K562 (cell line): ENCODE measurements at regions not wholly inside any gene's neighbourhood (a gene's known extent, or its start where the extent isn't known, plus 50 kb on each side); places are given as distances from the start of the nearest gene placed in this dataset.

Experiments used
- ATAC-seq: fragments of 200-7000 bp; cut with Tn5 transposase; 3 replicates; pipeline ENCODE4 v1.9.1; 2020; ENCODE audit warnings: moderate library complexity
- BruUV-seq: library from RNA; stranded (reverse); fragments of 400-500 nt; replicated peaks from 2 replicates; lab custom pipeline; 2021; lab: Mats Ljungman, UMichigan
- CTCF ChIA-PET: fragments of 300-600 bp; formaldehyde crosslinking; extraction: SDS; loops from one replicate; lab custom pipeline; 2021; ENCODE audit warnings: low intra/inter-chr PET ratio; lab: Yijun Ruan, JAX
- POLR2A ChIA-PET: fragments of 300-600, 350-650 bp; sonication (Branson Sonifier 250); formaldehyde crosslinking; extraction: SDS; loops from one replicate; lab custom pipeline; 2021; ENCODE audit warnings: antibody characterized with exemption, inconsistent platforms; lab: Yijun Ruan, JAX
- DNase-seq, 4 experiments: peaks; one replicate each; pipeline versions ENCODE4 v3.0.0 to v3.0.0-alpha.2; 2011 to 2018; ENCODE audit warnings: low spot score in 3 of 4, mixed read lengths in 3 of 4; ENCODE audit errors: extremely low read depth in 1 of 4
- FAIRE-seq: peaks from 2 replicates; lab custom pipeline; 2011; peaks lifted over from hg19 to GRCh38; lab: Jason Lieb, UNC
- H2AFZ ChIP-seq: 2 replicates; pipeline ENCODE4 v1.6.0; 2011; ENCODE audit warnings: low read depth, low read length, control low read depth, inconsistent platforms
- H3K27ac ChIP-seq: fragments of 200-600 bp; 3 replicates; pipeline ENCODE4 v1.8.0; 2011; ENCODE audit warnings: low read depth, mild to moderate bottlenecking, control low read depth, inconsistent platforms, low read length, moderate library complexity, mixed read lengths; ENCODE audit errors: extremely low read depth
- H3K27me3 ChIP-seq, 2 experiments: fragments of 300-600 bp in 1 of 2; 2 replicates in 1 of 2; 3 replicates in 1 of 2; pipeline versions ENCODE4 v1.6.0 to v1.8.0; 2011; ENCODE audit warnings: inconsistent platforms in 2 of 2, low read length in 2 of 2, mild to moderate bottlenecking in 1 of 2, mixed read lengths in 1 of 2, moderate library complexity in 1 of 2; ENCODE audit not compliant: control insufficient read depth in 2 of 2, insufficient read depth in 2 of 2
- H3K36me3 ChIP-seq: fragments of 300-600 bp; 3 replicates; pipeline ENCODE4 v1.8.0; 2011; ENCODE audit warnings: mild to moderate bottlenecking, low read length, inconsistent platforms; ENCODE audit not compliant: control insufficient read depth, insufficient read depth
- H3K4me1 ChIP-seq, 2 experiments: fragments of 200-600 bp in 1 of 2; replicated peaks in 1 of 2; 2 replicates in 1 of 2; 3 replicates in 1 of 2; pipeline versions ENCODE4 v1.5.1 to v1.8.0; 2011; ENCODE audit warnings: inconsistent platforms in 2 of 2, low read length in 2 of 2, mild to moderate bottlenecking in 1 of 2, mixed read lengths in 1 of 2, moderate library complexity in 1 of 2; ENCODE audit not compliant: control insufficient read depth in 2 of 2, insufficient read depth in 2 of 2
- H3K4me2 ChIP-seq: 2 replicates; pipeline ENCODE4 v1.6.1; 2011; ENCODE audit warnings: low read length, control low read depth, inconsistent platforms, mixed read lengths; ENCODE audit not compliant: insufficient read depth
- H3K4me3 ChIP-seq: fragments of 200-600 bp; sonication (generic), shearing (Covaris generic); 2 replicates; pipeline ENCODE4 v1.5.1; 2016; ENCODE audit warnings: control low read depth, inconsistent platforms
- H3K79me2 ChIP-seq: fragments of 200-600 bp; 3 replicates; pipeline ENCODE4 v1.8.0; 2011; ENCODE audit warnings: low read length, inconsistent platforms; ENCODE audit not compliant: control insufficient read depth, insufficient read depth
- H3K9ac ChIP-seq, 2 experiments: 2 replicates each; pipeline versions ENCODE4 v1.6.0 to v1.6.1; 2011; ENCODE audit warnings: low read depth in 2 of 2, low read length in 2 of 2, control low read depth in 1 of 2, inconsistent platforms in 1 of 2, mild to moderate bottlenecking in 1 of 2, mixed read lengths in 1 of 2; ENCODE audit not compliant: insufficient read depth in 1 of 2
- H3K9me1 ChIP-seq: one replicate; pipeline ENCODE4 v1.6.0; 2011; ENCODE audit warnings: inconsistent platforms, mild to moderate bottlenecking, low read length, moderate library complexity; ENCODE audit not compliant: control insufficient read depth, insufficient read depth
- H3K9me3 ChIP-seq: replicated peaks from 2 replicates; pipeline ENCODE4 v1.5.1; 2011; ENCODE audit warnings: low read depth, low read length, inconsistent platforms; ENCODE audit not compliant: control insufficient read depth, insufficient read depth
- H4K20me1 ChIP-seq: replicated peaks from 2 replicates; pipeline ENCODE4 v1.6.1; 2011; ENCODE audit warnings: low read length, inconsistent platforms, mixed read lengths; ENCODE audit not compliant: control insufficient read depth, insufficient read depth
- BCOR ChIP-seq: fragments of 450-650 bp; IDR thresholded peaks from 2 replicates; pipeline ENCODE4 v1.6.1; 2016
- GATAD2B ChIP-seq: fragments of 450-650 bp; IDR thresholded peaks from 2 replicates; pipeline ENCODE4 v1.6.1; 2017; ENCODE audit warnings: mild to moderate bottlenecking, borderline replicate concordance
- ILK ChIP-seq: fragments of 450-650 bp; IDR thresholded peaks from 2 replicates; pipeline ENCODE4 v1.6.1; 2016; ENCODE audit warnings: missing genetic modification characterization, low read depth, mild to moderate bottlenecking, missing compliant biosample characterization, moderate library complexity, borderline replicate concordance
- MAFF ChIP-seq: IDR thresholded peaks from 2 replicates; pipeline ENCODE4 v1.6.1; 2012; ENCODE audit warnings: low read length, improper control_type of control experiment
- PHF8 ChIP-seq: fragments of 200-600 bp; sonication (generic); IDR thresholded peaks from 2 replicates; pipeline ENCODE4 v1.6.1; 2012; ENCODE audit warnings: mixed run types, mild to moderate bottlenecking, inconsistent platforms, low read length, moderate library complexity, borderline replicate concordance
- WGBS: fragments of 100-300 bp; shearing (Covaris generic); methylation state at CpG from one replicate; pipeline ENCODE4 v1.1.6; 2016; ENCODE audit warnings: low coverage, mixed read lengths; ENCODE audit not compliant: insufficient coverage; ENCODE audit errors: missing lambda C conversion rate; 5-methylcytosine and 5-hydroxymethylcytosine counted together
- in situ Hi-C: fragments of 300-500 bp; cut with MboI; formaldehyde crosslinking; loops from 4 replicates; pipeline ENCODE4 v1.15.0; 2018; ENCODE audit warnings: inconsistent platforms, mixed read lengths
- intact Hi-C: fragments of 100-400 bp; cut with micrococcal nuclease; formaldehyde crosslinking; loops from 2 replicates; pipeline ENCODE4 v1.14.2; 2022

- TF ChIP-seq GATAD2B: no peak
- TF ChIP-seq MAFF: no peak
- TF ChIP-seq BCOR: no peak
- no peak overlapping the region for H3K4me3 ChIP-seq
- intact Hi-C loops: no loop called here
- no peak overlapping the region for H2AFZ ChIP-seq
- H3K79me2 ChIP-seq: peaks cover 52% of the 10 kb centered on the region
- 44% methylated on average over 2 of the region's 2 CpGs for WGBS
- CTCF ChIA-PET: no interaction called here
- H3K9ac ChIP-seq: no peak overlapping the region; a peak in 1 of 4 replicates
- POLR2A ChIA-PET: interaction anchor here (0.6 kb wide), 1 partner anchor 12 kb away, joined by 3 read pairs; no protein-coding TSS in a partner anchor
- no peaks in the 10 kb centered on the region for H3K9me1 ChIP-seq
- no peaks in the 10 kb centered on the region for H3K9me3 ChIP-seq
- peaks cover 0 to 6% of the 10 kb centered on the region in 2 experiments; a peak in 2 of 5 replicates for H3K4me1 ChIP-seq
- peaks cover 5% of the 10 kb centered on the region; the same call in 1 of the 3 replicates for H3K36me3 ChIP-seq
- no peak for FAIRE-seq
- H3K4me2 ChIP-seq: no peak overlapping the region
- no peaks in the 10 kb centered on the region for H3K27me3 ChIP-seq
- no peak for DNase-seq
- in situ Hi-C loops: no loop called here
- no TSS peak for BruUV-seq
- H3K27ac ChIP-seq: no peak overlapping the region
- ATAC-seq: no peak
- H4K20me1 ChIP-seq: no peaks in the 10 kb centered on the region; the same call in 1 of the 2 replicates
Observed at GRCh38 chr19:46932346-46932745, 71.5 kb downstream of the ARHGAP35 start.

- ATAC-seq (no peak), DNase-seq (no peak), FAIRE-seq (no peak)
- peaks cover 16% of the 10 kb centered on the region; the same call in 1 of the 3 replicates for H3K36me3 ChIP-seq
- H3K9ac ChIP-seq: no peak overlapping the region
- no peak overlapping the region for H3K4me2 ChIP-seq
- H3K79me2 ChIP-seq: peaks cover 33% of the 10 kb centered on the region
- no peak overlapping the region for H3K4me3 ChIP-seq
- no TSS peak for BruUV-seq
- 67% methylated on average over 7 of the region's 7 CpGs for WGBS
- in situ Hi-C loops (no loop called here), intact Hi-C loops (no loop called here)
- ChIA-PET CTCF (no interaction called here), POLR2A (no interaction called here)
- no peaks in the 10 kb centered on the region for H3K9me1 ChIP-seq
- H2AFZ ChIP-seq: no peak overlapping the region
- no peaks in the 10 kb centered on the region for H3K9me3 ChIP-seq
- no peaks in the 10 kb centered on the region; a peak in 1 of 5 replicates for H3K4me1 ChIP-seq
- no peaks in the 10 kb centered on the region; the same call in 1 of the 2 replicates for H4K20me1 ChIP-seq
- TF ChIP-seq PHF8 (no peak), ILK (tag) (no peak)
- no peak overlapping the region for H3K27ac ChIP-seq
- H3K27me3 ChIP-seq: no peaks in the 10 kb centered on the region
Observed at GRCh38 chr19:46935066-46935663, 74.4 kb downstream of the ARHGAP35 start.
